Naive B cell (primary cell): ENCODE measurements at regions not wholly inside any gene's neighbourhood (a gene's known extent, or its start where the extent isn't known, plus 50 kb on each side); places are given as distances from the start of the nearest gene placed in this dataset.

ENCODE experiments used
- ATAC-seq, 2 donors: fragments of 150-1000 bp; cut with Tn5 transposase; 2 replicates each; pipeline ENCODE4 v1.10.0; 2021; ENCODE audit warnings: low read depth in 2 of 2, mild to moderate bottlenecking in 2 of 2, moderate library complexity in 2 of 2
- DNase-seq: peaks from one replicate; pipeline ENCODE4 v3.0.0; 2022
- H3K27ac Mint-ChIP-seq, 6 donors: one replicate each; pipeline ENCODE4 v1.8.0; 2020 to 2022; ENCODE audit warnings: mild to moderate bottlenecking in 6 of 6, mixed read lengths in 6 of 6, moderate library complexity in 5 of 6, inconsistent platforms in 2 of 6
- H3K27me3 Mint-ChIP-seq, 3 donors: one replicate each; pipeline ENCODE4 v1.8.0; 2021 to 2022; ENCODE audit warnings: mixed read lengths in 3 of 3, mild to moderate bottlenecking in 1 of 3
- H3K36me3 Mint-ChIP-seq, 2 donors: one replicate each; pipeline ENCODE4 v1.8.0; 2020 to 2022; ENCODE audit warnings: mixed read lengths in 2 of 2, inconsistent platforms in 1 of 2, mild to moderate bottlenecking in 1 of 2
- H3K4me1 Mint-ChIP-seq, 3 donors: one replicate each; pipeline ENCODE4 v1.8.0; 2020 to 2022; ENCODE audit warnings: mixed read lengths in 3 of 3, inconsistent platforms in 1 of 3, mild to moderate bottlenecking in 1 of 3, moderate library complexity in 1 of 3
- H3K4me3 Mint-ChIP-seq, 8 donors: one replicate each; pipeline ENCODE4 v1.8.0; 2020 to 2022; ENCODE audit warnings: mild to moderate bottlenecking in 8 of 8, mixed read lengths in 8 of 8, moderate library complexity in 8 of 8, inconsistent platforms in 2 of 8
- H3K9me3 Mint-ChIP-seq, 7 donors: one replicate each; pipeline ENCODE4 v1.8.0; 2020 to 2022; ENCODE audit warnings: mixed read lengths in 7 of 7, mild to moderate bottlenecking in 5 of 7, inconsistent platforms in 2 of 7, moderate library complexity in 1 of 7

- ATAC-seq (no peak), DNase-seq (no peak)
- peaks cover 4 to 12% (median 5%) of the 10 kb centered on the region in 7 donors for H3K9me3 Mint-ChIP-seq
- no peak overlapping the region for H3K4me3 Mint-ChIP-seq
- H3K36me3 Mint-ChIP-seq, result no peaks in the 10 kb centered on the region
- no peaks in the 10 kb centered on the region for H3K27me3 Mint-ChIP-seq
- no peak overlapping the region for H3K27ac Mint-ChIP-seq
- H3K4me1 Mint-ChIP-seq, result no peaks in the 10 kb centered on the region
Measured at GRCh38 chrX:21276736-21277433, 97.3 kb upstream of the CNKSR2 start.

- H3K36me3 Mint-ChIP-seq, result no peaks in the 10 kb centered on the region
- no peaks in the 10 kb centered on the region for H3K4me1 Mint-ChIP-seq
- no peak for ATAC-seq
- peaks cover 0 to 6% (median 0%) of the 10 kb centered on the region in 7 donors for H3K9me3 Mint-ChIP-seq
- no peaks in the 10 kb centered on the region for H3K27me3 Mint-ChIP-seq
- H3K4me3 Mint-ChIP-seq, result no peak overlapping the region
- peak overlapping the region in 1 of 6 donors; percentile 2 for H3K27ac Mint-ChIP-seq
- no peak for DNase-seq
Measured at GRCh38 chrX:21289232-21289631, 85.0 kb upstream of the CNKSR2 start.

GRCh38 chrX:21295246-21295820 lies 78.9 kb upstream of the CNKSR2 start:
- no peaks in the 10 kb centered on the region for H3K27me3 Mint-ChIP-seq
- H3K4me3 Mint-ChIP-seq, result no peak overlapping the region
- no peak overlapping the region for H3K27ac Mint-ChIP-seq
- no peaks in the 10 kb centered on the region for H3K36me3 Mint-ChIP-seq
- DNase-seq, result no peak
- ATAC-seq, result no peak
- peaks cover 0 to 6% (median 0%) of the 10 kb centered on the region in 7 donors for H3K9me3 Mint-ChIP-seq
- no peaks in the 10 kb centered on the region for H3K4me1 Mint-ChIP-seq

GRCh38 chrX:21305799-21306336 lies 68.3 kb upstream of the CNKSR2 start:
- no peak overlapping the region for H3K4me3 Mint-ChIP-seq
- no peaks in the 10 kb centered on the region for H3K36me3 Mint-ChIP-seq
- H3K9me3 Mint-ChIP-seq, result peaks cover 0 to 5% (median 0%) of the 10 kb centered on the region in 7 donors
- no peak overlapping the region for H3K27ac Mint-ChIP-seq
- H3K4me1 Mint-ChIP-seq, result no peaks in the 10 kb centered on the region
- DNase-seq (no peak), ATAC-seq (no peak)
- no peaks in the 10 kb centered on the region for H3K27me3 Mint-ChIP-seq

GRCh38 chrX:21319323-21319722 lies 54.9 kb upstream of the CNKSR2 start:
- peaks cover 0 to 7% of the 10 kb centered on the region in 2 donors for H3K36me3 Mint-ChIP-seq
- peaks cover 5 to 47% (median 20%) of the 10 kb centered on the region in 7 donors for H3K9me3 Mint-ChIP-seq
- H3K4me3 Mint-ChIP-seq, result no peak overlapping the region
- DNase-seq, result no peak
- ATAC-seq, result no peak
- H3K27ac Mint-ChIP-seq, result no peak overlapping the region
- no peaks in the 10 kb centered on the region for H3K4me1 Mint-ChIP-seq
- H3K27me3 Mint-ChIP-seq, result no peaks in the 10 kb centered on the region
